ENCODE measurements at regions not wholly inside any gene's neighbourhood (a gene's known extent, or its start where the extent isn't known, plus 50 kb on each side); places are given as distances from the start of the nearest gene placed in this dataset.

DNA sequence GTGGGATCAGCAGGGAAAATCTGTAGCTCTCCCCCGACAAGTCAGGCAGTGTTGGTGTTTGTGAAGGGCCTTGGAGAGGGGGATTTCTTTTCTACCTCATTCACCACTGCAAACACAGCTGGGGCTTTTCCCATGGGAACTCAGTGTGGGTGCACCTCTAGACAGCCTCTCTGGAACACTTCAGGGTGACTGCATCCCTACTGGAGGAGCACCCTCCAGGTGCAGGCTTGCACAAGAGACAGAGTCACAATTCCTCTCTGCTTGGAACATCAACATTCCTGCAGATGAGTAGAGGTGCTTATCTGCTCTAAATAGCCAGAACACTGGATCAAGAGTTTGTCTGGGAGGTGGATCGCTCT is 72.7 kb upstream of the AKAP13 start:
- no peak for DNase-seq (ENCODE audit: low read depth)

DNA sequence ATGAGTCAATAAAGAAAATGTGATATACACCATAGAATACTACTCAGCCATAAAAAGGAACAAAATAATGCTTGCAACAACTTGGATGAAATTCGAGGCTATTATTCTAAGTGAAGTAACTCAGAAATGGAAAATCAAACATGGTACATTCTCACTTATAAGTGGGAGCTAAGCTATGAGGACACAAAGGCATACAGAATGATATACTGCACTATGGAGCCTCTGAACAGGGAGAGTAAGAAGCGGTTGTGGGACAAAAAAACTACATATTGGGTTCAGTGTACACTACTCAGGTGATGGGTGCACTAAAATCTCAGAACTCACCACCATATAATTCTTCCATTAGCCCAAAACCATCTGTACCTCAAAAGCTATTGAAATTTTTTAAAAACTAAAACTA is 68.8 kb upstream of the AKAP13 start:
- DNase-seq (ENCODE audit: low read depth): no peak

DNA sequence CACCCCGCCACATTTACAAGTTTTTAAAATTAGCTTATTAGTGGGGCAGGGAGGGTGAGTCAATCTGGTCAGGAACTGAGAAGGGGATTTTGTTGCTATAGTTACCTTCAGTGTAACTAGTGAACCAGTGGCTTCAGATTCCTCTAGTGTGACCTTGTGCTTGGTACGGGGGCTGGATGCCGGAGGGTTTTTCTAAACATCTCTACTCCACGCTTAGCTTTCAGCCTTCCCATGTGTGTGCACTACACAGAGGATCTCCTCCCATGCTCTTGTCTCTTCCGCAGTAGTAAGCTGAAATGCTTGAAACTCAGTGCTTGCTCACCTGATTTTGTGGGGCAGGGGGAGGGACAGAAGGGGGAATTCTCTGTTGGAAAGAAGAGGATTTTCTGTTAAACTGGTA is 67.9 kb upstream of the AKAP13 start:
- DNase-seq (ENCODE audit: low read depth): no peak

DNA sequence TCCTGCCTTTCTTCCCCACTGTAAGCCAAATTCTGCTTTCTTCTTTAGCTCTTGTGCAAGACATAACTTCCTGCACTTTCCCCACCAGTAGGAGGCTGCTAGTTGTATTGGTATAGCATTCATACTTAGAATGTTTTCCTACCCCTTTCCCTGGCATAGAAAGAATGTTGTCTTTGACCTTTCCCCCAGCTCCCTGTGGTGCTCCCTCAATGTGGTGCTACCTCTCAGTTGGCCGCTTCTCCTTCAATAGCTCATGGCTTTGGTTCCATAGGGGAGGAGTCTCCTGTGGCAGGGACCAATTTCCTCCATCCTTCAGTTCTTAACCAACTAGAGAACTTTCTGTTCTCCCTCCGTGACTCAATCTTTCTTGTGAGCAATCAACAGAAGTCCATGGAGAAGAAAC is 67.5 kb upstream of the AKAP13 start:
- peak; percentile 78 for DNase-seq (ENCODE audit: low read depth)

DNA sequence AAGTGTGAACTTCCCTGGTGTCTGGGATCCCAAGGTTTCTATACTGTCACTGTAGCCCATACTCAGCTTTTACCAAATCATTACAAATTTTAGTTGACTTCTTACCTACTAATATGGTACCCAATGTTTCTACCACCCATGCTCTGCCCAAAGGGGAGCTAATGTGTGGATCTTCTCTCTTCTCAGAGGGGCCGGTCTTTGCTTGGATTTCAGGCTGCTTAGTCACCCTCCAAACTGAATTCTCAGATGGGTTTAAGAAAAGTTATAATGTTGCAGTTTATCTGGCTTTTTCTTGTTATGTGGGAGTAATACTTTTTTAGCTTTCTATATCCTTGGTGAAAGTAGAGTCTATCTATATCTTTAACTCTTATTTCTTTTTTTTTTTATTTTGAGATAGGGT is 67.1 kb upstream of the AKAP13 start:
- DNase-seq (ENCODE audit: low read depth): no peak

DNA sequence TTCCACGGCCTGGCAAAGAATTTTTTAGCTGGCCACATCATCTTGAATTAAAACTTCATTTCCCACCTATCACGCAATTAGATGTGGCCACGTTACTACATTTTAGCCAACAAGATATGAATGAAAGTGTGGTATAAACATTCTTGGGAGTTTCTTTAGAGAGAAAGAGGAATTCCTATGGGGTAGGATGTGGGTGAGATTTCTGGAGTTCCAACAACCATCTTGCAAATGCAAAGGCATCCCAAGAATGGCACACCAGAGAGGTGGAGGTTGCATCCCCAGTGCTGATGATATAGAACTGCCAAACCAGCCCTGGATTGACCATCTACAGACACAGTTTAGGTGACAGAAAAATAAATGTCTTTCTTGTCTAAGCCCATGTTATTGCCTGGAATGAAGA is 66.3 kb upstream of the AKAP13 start:
- DNase-seq (ENCODE audit: low read depth): no peak

DNA sequence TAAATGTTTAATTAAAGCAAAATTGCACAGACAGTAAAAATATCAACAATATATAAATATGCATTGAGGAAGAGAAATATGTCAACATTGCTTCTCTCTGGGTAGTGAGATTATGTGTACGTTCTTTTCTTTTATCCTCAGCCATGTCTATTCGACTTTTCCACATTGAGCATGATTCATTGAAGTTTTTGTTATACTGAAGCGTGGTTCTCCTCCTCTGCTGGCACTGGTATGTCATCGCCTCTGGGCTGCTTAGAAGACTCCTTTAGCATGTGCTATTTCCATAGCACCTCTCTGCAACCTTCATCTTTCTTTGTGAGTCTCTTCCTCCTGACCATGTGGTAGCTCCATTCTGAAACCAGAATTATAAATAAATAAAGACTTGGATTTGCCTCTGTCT is 65.8 kb upstream of the AKAP13 start:
- DNase-seq (ENCODE audit: low read depth): no peak

DNA sequence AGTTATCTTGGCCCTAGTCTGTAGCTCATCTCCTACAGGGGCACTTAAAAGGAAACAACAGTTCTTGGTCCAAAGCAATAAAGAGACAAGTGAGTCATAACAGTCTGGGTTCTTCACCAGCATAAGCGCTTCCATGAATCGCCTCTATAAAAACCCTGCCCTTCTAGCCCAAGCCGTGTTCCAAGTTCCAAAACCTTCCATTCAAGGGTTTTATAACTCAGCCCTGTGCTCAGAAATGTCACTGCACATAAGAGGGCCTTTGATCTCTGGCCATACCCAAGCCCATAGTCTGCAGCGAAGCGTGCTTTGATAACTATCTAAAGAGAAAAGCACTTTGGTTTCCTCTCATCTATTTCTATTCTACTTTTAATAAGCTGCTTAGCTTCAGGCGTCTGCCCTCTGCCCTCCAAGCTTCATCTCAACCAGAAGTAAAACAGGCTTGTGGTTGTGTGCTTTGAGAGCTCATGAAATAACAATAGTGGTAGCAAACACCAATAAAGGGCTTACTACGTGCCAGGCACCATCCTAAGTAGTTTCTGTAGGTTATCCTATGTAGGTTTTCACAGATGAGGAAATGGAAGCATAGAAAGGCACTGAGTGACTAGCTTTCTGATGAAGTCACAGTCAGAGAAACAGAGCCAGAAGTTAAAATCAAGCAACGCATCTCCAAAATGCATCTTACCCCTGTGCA is 64.0 kb upstream of the AKAP13 start:
- no peak for DNase-seq (ENCODE audit: low read depth)

DNA sequence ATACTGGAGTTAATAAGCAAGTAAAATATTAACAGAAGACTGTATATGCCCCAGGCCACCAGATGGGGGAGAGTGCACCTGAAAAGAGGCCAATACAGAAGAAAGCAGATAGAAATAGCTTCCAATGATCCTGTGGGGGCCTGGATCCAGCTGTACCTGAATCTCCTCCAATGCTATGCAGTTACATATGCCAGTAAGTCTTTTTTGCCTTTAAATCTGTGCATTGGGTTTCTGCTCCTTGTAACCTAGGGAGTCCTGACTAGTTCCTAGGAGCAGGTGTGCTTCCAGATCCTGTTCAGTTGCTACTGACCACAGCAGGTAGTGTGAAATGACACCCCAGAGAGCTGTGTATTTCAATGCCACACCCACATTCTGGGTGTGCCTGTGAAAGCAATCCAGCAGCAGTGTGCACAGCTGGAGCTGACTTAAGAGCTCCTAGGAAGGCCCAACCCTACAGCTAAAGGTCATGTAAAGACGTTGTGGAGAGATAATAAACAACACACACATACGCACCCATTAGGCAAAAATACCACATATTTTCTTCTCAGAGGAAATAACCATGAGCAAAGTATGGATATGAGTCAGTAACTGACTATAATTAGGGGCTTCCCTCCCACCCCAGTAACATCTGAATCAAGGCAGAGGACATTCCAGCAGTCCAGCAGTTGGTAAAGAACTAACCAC is 62.2 kb upstream of the AKAP13 start:
- DNase-seq (ENCODE audit: low read depth): peak; percentile 90

DNA sequence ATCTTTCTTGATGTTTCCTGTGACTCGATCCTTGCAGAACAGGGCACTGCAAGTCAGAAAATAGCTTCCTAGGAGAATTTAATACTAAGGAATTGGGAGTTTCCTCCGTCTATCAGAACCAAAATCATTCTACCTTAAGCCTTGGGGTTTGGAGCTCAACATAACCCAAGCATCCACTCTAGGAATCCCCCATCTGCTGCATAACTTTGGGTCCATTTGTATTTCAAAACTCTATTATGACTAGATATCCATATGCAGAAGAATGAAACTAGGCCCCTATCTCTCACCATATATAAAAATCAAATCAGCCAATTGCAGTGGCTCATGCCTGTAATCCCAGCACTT is 61.7 kb upstream of the AKAP13 start:
- no peak for DNase-seq (ENCODE audit: low read depth)

DNA sequence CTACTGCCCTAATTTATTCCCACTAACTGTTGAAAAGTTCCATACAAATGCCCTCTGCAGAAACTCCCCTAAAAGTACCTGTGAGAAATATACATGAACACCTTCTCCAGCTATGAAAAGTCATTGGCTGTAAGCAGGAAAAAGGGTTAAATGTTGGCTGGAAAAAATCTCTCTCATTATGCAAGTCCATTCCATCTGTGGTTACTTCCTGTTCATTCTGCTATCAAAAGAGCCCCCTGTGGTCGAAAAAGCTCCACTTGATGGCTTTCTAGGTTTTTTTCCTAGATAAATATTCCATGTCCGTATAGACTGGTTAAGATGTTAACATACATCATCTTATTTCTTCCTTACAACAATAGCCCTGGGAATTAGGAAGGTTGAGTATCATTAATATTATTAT is 56.2 kb upstream of the AKAP13 start:
- DNase-seq (ENCODE audit: low read depth): no peak

DNA sequence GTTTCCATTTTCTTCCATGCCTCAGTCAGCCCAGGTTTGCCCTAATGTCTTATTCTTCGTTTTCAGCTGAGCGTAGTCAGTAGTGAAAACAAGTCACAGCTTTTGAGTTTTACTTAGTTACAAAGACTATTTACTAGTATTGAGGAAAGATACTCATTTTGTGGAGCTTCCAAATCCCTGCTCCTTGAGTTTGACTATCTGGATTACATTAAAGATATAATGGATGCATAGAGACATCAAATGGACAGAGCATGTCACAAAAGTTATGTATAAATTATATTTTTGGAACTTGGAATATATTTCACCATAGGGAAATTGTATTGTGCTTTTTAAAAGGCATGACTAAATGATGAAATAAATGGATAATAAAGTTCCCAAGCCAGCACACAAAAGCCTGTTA is 54.6 kb upstream of the AKAP13 start:
- DNase-seq (ENCODE audit: low read depth): no peak

DNA sequence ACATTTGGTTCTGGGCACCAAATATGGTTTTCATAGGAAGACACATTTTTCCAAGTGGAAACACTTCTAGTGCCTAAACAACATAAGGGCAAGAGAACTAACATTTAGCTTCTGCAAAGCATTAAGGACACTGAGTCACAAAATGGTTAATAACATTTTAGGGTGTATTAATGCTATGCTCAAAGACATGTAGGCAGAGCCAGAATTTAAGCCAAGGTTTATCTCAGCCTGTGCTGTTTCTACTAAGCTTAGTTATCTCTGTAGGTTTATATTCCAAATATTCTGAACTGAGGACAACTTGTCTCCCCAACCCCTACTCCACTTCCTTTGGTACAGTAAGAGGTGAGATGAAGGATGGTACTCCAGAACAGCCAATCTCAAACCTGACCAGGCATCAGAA is 54.1 kb upstream of the AKAP13 start:
- no peak for DNase-seq (ENCODE audit: low read depth)

DNA sequence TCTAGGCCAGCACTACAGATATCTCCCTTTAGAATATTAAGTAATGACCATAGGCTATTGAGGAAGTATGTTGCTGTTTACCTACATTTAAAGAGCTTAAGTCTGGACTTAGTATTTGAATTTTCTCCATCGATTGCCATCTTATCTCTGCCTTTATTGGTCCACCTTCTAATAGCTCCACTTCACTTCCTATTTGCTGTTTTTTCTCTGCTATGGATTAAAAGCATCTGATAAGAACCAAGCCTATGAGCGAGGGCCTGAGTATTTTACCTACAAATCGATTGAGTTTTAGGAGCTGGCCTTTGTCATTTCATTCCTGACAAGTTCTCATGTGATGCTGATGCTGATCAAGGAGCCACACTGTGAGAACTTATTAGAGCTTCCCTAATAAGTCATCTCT is 52.6 kb upstream of the AKAP13 start:
- no peak for DNase-seq (ENCODE audit: low read depth)

DNA sequence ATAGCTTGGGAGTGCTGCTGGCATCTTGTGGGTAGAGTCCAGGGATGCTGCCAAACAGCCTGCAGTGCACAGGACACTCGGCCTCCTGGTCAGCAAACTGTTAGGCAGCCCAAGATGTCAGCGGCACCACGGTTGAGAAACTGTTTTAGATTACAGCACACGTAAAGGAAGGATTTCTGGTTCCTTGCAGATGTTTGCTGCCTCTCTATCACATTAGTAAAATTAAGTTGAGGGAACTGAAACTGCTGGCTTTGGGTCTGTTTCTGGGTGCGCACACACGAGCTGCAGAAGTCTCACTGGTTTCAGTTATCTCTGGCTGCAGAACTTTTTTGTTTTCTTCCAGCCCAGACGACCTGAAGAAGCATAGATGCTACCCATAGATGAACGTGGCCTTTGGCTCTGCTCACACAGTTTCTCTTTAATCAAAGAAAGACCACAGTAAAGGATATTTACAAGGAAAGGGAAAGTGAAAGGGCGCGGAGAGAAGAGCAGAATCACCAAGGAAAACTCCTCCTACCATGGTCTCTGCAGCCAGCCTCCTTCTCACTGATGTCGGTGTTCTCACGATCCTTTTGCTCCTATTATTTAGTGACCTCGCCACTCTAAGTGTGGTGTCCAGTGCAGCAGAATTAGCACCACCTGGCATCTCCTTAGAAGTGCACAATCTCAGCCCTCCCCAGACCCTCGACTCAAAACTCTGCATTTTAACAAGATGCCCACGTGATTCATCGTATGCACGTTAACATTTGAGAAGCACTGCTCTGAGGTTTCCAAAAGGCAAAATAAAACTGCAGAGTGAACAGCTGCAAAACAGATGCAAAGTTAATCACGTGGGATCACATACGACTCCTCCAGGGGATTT is 50.6 kb upstream of the AKAP13 start:
- peak; percentile 55 for DNase-seq (ENCODE audit: low read depth)
